ENCODE measurements at regions not wholly inside any gene's neighbourhood (a gene's known extent, or its start where the extent isn't known, plus 50 kb on each side); places are given as distances from the start of the nearest gene placed in this dataset.

DNA sequence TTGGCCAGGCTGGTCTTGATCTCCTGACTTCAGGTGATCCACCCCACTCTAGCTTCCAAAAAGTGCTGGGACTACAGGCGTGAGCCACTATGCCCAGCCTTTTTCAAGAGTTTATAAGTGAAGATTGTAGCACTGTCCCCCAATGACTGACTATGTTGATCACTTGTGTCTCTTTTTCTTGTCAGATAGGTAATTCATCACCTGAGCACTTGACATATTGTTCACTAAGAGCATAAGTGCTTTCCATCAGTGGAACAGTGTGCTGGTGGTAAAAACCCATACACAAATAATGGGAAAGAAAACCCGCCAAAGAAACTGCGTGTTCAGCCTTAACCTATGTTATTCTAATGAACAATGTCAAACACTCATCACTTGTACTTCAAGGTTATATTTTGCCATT, 414.4 kb upstream of the CDH7 start (continued):
- TF ChIP-seq, protein P1, sequence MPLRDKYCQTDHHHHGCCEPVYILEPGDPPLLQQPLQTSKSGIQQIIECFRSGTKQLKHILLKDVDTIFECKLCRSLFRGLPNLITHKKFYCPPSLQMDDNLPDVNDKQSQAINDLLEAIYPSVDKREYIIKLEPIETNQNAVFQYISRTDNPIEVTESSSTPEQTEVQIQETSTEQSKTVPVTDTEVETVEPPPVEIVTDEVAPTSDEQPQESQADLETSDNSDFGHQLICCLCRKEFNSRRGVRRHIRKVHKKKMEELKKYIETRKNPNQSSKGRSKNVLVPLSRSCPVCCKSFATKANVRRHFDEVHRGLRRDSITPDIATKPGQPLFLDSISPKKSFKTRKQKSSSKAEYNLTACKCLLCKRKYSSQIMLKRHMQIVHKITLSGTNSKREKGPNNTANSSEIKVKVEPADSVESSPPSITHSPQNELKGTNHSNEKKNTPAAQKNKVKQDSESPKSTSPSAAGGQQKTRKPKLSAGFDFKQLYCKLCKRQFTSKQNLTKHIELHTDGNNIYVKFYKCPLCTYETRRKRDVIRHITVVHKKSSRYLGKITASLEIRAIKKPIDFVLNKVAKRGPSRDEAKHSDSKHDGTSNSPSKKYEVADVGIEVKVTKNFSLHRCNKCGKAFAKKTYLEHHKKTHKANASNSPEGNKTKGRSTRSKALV (CRISPR knock-in tag; IDR thresholded peaks at IDR 0.05): no peak
- TF ChIP-seq ZBTB40 (IDR thresholded peaks at IDR 0.05) (no peak), ZBTB40 (CRISPR knock-in tag; IDR thresholded peaks at IDR 0.05) (no peak), DMAP1 (CRISPR knock-in tag; IDR thresholded peaks at IDR 0.05) (no peak), ZFAT (CRISPR knock-in tag; conservative IDR thresholded peaks at IDR 0.05) (no peak), ZNF354B (CRISPR knock-in tag; IDR thresholded peaks at IDR 0.05) (no peak), ZNF746 (CRISPR knock-in tag; IDR thresholded peaks at IDR 0.05) (no peak), DNMT1 (CRISPR knock-in tag; IDR thresholded peaks at IDR 0.05) (no peak), ZNF451 (CRISPR knock-in tag; IDR thresholded peaks at IDR 0.05) (no peak), ZMYM3 (CRISPR knock-in tag; IDR thresholded peaks at IDR 0.05) (no peak)
- TF ChIP-seq, protein P2, sequence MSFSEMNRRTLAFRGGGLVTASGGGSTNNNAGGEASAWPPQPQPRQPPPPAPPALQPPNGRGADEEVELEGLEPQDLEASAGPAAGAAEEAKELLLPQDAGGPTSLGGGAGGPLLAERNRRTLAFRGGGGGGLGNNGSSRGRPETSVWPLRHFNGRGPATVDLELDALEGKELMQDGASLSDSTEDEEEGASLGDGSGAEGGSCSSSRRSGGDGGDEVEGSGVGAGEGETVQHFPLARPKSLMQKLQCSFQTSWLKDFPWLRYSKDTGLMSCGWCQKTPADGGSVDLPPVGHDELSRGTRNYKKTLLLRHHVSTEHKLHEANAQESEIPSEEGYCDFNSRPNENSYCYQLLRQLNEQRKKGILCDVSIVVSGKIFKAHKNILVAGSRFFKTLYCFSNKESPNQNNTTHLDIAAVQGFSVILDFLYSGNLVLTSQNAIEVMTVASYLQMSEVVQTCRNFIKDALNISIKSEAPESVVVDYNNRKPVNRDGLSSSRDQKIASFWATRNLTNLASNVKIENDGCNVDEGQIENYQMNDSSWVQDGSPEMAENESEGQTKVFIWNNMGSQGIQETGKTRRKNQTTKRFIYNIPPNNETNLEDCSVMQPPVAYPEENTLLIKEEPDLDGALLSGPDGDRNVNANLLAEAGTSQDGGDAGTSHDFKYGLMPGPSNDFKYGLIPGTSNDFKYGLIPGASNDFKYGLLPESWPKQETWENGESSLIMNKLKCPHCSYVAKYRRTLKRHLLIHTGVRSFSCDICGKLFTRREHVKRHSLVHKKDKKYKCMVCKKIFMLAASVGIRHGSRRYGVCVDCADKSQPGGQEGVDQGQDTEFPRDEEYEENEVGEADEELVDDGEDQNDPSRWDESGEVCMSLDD (CRISPR knock-in tag; IDR thresholded peaks at IDR 0.05; ENCODE audit: borderline replicate concordance): no peak
